Tibial nerve (tissue), 4 donors: ENCODE measurements at regions not wholly inside any gene's neighbourhood (a gene's known extent, or its start where the extent isn't known, plus 50 kb on each side); places are given as distances from the start of the nearest gene placed in this dataset.

Source experiments
- DNase-seq, 2 donors: peaks; one replicate each; pipeline ENCODE4 v3.0.0-alpha.2; 2019; ENCODE audit warnings: low spot score in 2 of 2
- H3K27ac ChIP-seq, 4 donors: fragments of 200-600 bp; sonication (generic) in 3 of 4; one replicate each; pipeline ENCODE4 v1.5.1; 2017 to 2019; ENCODE audit warnings: mild to moderate bottlenecking in 1 of 4
- H3K27me3 ChIP-seq, 2 donors: fragments of 200-600 bp; sonication (generic) in 1 of 2; one replicate each; pipeline versions ENCODE4 v1.5.1 to v1.6.0; 2017 to 2019
- H3K36me3 ChIP-seq, 3 donors: fragments of 200-600 bp; sonication (generic); one replicate each; pipeline ENCODE4 v1.5.1; 2018 to 2019
- H3K4me1 ChIP-seq, 4 donors: fragments of 200-600 bp; sonication (generic) in 3 of 4; one replicate each; pipeline ENCODE4 v1.5.1; 2017 to 2019
- H3K4me3 ChIP-seq, 4 donors: fragments of 200-600 bp; sonication (generic) in 3 of 4; one replicate each; pipeline ENCODE4 v1.5.1; 2017 to 2019; ENCODE audit warnings: mild to moderate bottlenecking in 1 of 4, moderate library complexity in 1 of 4
- H3K9me3 ChIP-seq, 4 donors: fragments of 200-600 bp; sonication (generic) in 3 of 4; one replicate each; pipeline ENCODE4 v1.5.1; 2017 to 2019
- EP300 ChIP-seq, 2 donors: sonication (generic); formaldehyde crosslinking; IDR thresholded peaks; one replicate each; pipeline ENCODE4 v1.6.1; 2017; ENCODE audit warnings: antibody characterized with exemption in 2 of 2, mild to moderate bottlenecking in 1 of 2
- POLR2A ChIP-seq, 2 donors: fragments of 450-650 bp; IDR thresholded peaks; one replicate each; pipeline ENCODE4 v1.6.1; 2017; ENCODE audit warnings: antibody characterized with exemption in 2 of 2, mild to moderate bottlenecking in 2 of 2, moderate library complexity in 2 of 2
- WGBS, 2 donors: methylation state at CpG; one replicate each; pipeline ENCODE4 v1.1.5; 2018; 5-methylcytosine and 5-hydroxymethylcytosine counted together
- TF ChIP-seq, protein P1 (sequence below), 5 experiments: fragments of 200-600 bp in 3 of 5; fragments of 450-650 bp in 2 of 5; sonication (generic) in 3 of 5; IDR thresholded peaks; one replicate each; pipeline ENCODE4 v1.5.1; 2016 to 2019; ENCODE audit warnings: antibody characterized with exemption in 5 of 5, mild to moderate bottlenecking in 3 of 5, moderate library complexity in 2 of 5

DNA sequence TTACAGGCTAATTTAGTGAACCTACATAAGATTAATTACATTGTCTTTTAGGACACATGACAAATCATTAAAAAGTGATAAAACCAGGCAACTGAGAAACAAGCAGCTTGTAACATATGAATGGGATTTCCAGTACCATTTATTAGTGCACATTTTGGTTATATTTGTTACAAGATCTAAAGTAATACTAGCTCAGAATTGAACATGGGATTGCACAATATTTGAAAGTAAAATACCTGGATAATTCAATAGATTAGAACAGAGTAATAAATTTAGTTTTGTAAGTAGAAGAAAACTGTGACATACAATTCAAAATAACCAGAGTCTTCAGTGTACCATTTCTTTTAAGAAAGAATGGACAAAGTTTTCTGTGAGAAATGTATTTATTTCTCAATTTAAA is 1400.7 kb upstream of the ACVR2A start:
- no peak overlapping the region for H3K27ac ChIP-seq
- no peak for DNase-seq
- no peak overlapping the region for H3K4me3 ChIP-seq
- H3K27me3 ChIP-seq, result no peaks in the 10 kb centered on the region
- H3K36me3 ChIP-seq, result no peaks in the 10 kb centered on the region
- TF ChIP-seq EP300 (IDR thresholded peaks at IDR 0.05) (no peak), POLR2A (IDR thresholded peaks at IDR 0.05) (no peak)
- TF ChIP-seq, protein P1, sequence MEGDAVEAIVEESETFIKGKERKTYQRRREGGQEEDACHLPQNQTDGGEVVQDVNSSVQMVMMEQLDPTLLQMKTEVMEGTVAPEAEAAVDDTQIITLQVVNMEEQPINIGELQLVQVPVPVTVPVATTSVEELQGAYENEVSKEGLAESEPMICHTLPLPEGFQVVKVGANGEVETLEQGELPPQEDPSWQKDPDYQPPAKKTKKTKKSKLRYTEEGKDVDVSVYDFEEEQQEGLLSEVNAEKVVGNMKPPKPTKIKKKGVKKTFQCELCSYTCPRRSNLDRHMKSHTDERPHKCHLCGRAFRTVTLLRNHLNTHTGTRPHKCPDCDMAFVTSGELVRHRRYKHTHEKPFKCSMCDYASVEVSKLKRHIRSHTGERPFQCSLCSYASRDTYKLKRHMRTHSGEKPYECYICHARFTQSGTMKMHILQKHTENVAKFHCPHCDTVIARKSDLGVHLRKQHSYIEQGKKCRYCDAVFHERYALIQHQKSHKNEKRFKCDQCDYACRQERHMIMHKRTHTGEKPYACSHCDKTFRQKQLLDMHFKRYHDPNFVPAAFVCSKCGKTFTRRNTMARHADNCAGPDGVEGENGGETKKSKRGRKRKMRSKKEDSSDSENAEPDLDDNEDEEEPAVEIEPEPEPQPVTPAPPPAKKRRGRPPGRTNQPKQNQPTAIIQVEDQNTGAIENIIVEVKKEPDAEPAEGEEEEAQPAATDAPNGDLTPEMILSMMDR (IDR thresholded peaks at IDR 0.05), result no peak
- no peaks in the 10 kb centered on the region for H3K4me1 ChIP-seq
- no peaks in the 10 kb centered on the region for H3K9me3 ChIP-seq

DNA sequence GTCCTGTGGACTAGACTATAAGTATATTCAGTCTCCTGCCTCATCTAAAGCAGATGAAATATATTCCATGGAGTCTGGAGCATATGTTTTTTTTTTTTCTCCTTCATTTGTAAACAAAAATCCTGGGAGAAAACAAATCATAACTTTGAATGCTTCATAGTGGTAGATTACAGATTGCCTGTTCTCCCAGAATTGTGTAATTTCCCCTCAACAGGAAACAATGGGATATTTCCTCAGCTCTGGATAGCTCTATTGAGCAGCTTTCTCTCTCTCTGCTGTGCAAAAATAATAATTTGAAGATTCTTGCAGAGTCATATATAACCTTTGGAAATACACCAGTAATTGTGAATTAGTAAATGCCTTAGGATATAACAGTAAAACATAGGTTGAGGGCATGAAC is 1406.6 kb upstream of the ACVR2A start:
- Histone ChIP-seq H3K4me1 (no peaks in the 10 kb centered on the region), H3K27ac (no peak overlapping the region), H3K4me3 (no peak overlapping the region), H3K27me3 (no peaks in the 10 kb centered on the region), H3K9me3 (no peaks in the 10 kb centered on the region), H3K36me3 (no peaks in the 10 kb centered on the region)
- TF ChIP-seq EP300 (IDR thresholded peaks at IDR 0.05) (no peak), POLR2A (IDR thresholded peaks at IDR 0.05) (no peak)
- TF ChIP-seq, protein P1 (IDR thresholded peaks at IDR 0.05), result no peak
- DNase-seq, result no peak

DNA sequence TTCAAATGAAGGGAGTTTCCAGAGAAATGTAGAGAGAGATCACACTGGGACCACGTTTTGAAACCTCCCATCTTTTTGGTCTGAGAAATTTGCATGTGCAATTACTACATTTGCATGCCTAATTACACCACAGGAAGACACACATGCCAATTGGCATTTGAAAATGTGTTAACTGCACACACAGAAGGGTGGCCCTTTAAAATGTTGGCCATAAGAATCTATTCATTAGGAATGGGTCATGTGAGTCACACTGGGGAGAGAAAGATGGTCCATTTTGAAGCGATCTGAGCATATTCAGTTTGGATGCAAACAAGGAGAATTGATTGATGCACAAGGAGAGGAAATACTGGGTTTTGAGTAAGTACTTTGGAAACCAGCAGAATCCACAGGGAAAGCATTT is 1407.1 kb upstream of the ACVR2A start:
- H3K27ac ChIP-seq, result no peak overlapping the region
- H3K4me3 ChIP-seq, result no peak overlapping the region
- no peak for DNase-seq
- H3K27me3 ChIP-seq, result no peaks in the 10 kb centered on the region
- H3K9me3 ChIP-seq, result no peaks in the 10 kb centered on the region
- WGBS, 2 donors, result 25 to 45% methylated on average over 2 of the region's 2 CpGs
- TF ChIP-seq EP300 (IDR thresholded peaks at IDR 0.05) (no peak), POLR2A (IDR thresholded peaks at IDR 0.05) (no peak)
- TF ChIP-seq, protein P1 (IDR thresholded peaks at IDR 0.05), result no peak
- no peaks in the 10 kb centered on the region for H3K4me1 ChIP-seq
- H3K36me3 ChIP-seq, result no peaks in the 10 kb centered on the region

DNA sequence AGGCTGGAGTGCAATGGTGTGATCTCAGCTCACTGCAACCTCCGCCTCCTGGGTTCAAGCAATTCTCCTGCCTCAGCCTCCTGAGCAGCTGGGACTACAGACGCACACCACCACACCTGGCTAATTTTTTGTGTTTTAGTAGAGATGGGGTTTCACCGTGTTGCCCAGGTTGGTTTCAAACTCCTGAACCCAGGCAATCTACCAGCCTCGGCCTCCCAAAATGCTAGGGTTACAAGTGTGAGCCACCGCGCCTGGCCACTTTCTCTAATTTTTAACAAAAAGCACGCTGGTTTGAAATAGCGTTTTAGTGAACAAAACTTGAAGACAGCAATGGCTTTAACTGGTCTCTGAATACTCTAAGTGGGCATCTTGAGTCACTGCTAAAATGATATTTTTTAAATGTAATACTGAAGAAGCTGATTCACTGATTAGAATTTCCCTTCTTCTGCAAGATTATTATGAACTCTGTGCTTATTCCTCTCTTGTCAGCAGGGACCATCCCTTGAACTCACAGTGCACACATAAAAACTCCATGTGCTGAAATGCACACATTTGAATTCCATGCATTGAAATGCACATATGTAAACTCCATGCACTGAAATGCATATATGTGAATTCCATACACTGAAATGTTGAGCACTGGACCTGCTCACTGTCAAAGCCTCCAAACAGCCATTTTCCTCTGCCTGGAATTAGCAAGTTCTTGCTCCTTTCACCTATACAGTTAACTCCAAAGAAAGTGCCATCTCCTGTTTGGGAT is 1411.5 kb upstream of the ACVR2A start:
- 94 to 98% methylated on average over 8 of the region's 8 CpGs for WGBS, 2 donors

DNA sequence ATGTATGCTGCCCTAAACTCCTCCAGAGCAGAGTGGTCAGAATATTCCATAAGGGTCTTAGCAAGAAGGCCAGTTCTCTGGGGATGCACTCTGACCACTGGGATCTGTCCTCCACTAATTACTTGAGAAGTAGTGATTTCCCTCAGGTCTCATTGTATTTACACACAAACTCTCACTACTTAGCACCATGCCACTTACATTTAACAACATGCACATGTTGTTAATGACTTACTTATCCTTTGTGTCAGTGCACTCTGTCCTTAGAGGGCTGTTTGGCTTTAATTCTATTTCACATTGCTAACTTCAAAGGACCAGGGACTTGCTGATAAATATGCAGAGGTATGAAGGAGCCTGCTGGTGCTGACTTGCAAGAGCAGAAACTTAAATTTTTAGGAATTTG is 1415.5 kb upstream of the ACVR2A start:
- TF ChIP-seq, protein P1 (IDR thresholded peaks at IDR 0.05), result no peak
- TF ChIP-seq EP300 (IDR thresholded peaks at IDR 0.05) (no peak), POLR2A (IDR thresholded peaks at IDR 0.05) (no peak)
- no peaks in the 10 kb centered on the region for H3K36me3 ChIP-seq
- H3K9me3 ChIP-seq, result no peaks in the 10 kb centered on the region
- no peak overlapping the region for H3K27ac ChIP-seq
- no peaks in the 10 kb centered on the region for H3K4me1 ChIP-seq
- H3K27me3 ChIP-seq, result no peaks in the 10 kb centered on the region
- no peak overlapping the region for H3K4me3 ChIP-seq
- no peak for DNase-seq

More for the DNA sequence above, 1411.5 kb upstream of the ACVR2A start:
- no peak for DNase-seq
- H3K4me1 ChIP-seq, result no peaks in the 10 kb centered on the region
- H3K36me3 ChIP-seq, result no peaks in the 10 kb centered on the region
- H3K27me3 ChIP-seq, result no peaks in the 10 kb centered on the region
- H3K4me3 ChIP-seq, result no peak overlapping the region
- no peak overlapping the region for H3K27ac ChIP-seq
- TF ChIP-seq, protein P1 (IDR thresholded peaks at IDR 0.05), result no peak
- TF ChIP-seq POLR2A (IDR thresholded peaks at IDR 0.05), result no peak
- no peak for TF ChIP-seq EP300 (IDR thresholded peaks at IDR 0.05)
- no peaks in the 10 kb centered on the region for H3K9me3 ChIP-seq
